ENCODE measurements at regions not wholly inside any gene's neighbourhood (a gene's known extent, or its start where the extent isn't known, plus 50 kb on each side); places are given as distances from the start of the nearest gene placed in this dataset.
A peak's percentile ranks its signal among the peaks of the same experiment; 100 is the strongest.
"Not testable (repeated sequence)": the region's sequence is repeated elsewhere in the genome, so short reads cannot be mapped to it uniquely, and the experiment has no call there.

DNA sequence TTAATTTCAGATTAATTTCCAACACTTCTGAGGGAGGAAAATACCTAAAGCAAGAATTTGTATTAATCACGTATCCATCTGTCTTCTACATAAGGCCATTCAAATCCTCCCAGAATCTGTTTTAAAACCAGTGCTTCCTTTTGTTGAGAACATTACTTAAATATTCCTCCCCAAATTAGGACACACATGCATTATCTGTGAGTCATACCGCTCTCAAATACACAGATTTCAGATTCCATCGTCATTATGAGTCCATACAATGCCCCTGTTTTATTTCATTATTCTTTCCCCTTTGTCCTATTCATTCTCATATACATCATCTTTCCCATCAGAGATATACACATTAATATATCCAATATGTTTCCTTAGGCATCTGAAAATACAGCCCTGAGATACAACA lies 57.3 kb upstream of the PRSS12 start:
- no peak overlapping the region for H3K27ac ChIP-seq
- H3K9me3 ChIP-seq (ENCODE audit: low read depth) = no peaks in the 10 kb centered on the region
- H2AFZ ChIP-seq (replicated peaks) = no peak overlapping the region
- H3K9me3 Mint-ChIP-seq = peaks cover 3% of the 10 kb centered on the region
- H3K36me3 Mint-ChIP-seq = no peaks in the 10 kb centered on the region
- H3K27me3 ChIP-seq = no peaks in the 10 kb centered on the region
- no peak for DNase-seq (ENCODE audit: low spot score)
- no peaks in the 10 kb centered on the region for H3K4me1 Mint-ChIP-seq
- H3K9ac ChIP-seq = no peak overlapping the region
- no peaks in the 10 kb centered on the region for H3K27me3 Mint-ChIP-seq (ENCODE audit: insufficient read depth, low read depth)
- no peaks in the 10 kb centered on the region for H3K4me1 ChIP-seq
- H3K36me3 ChIP-seq = no peaks in the 10 kb centered on the region
- H3F3A ChIP-seq (ENCODE audit: low read depth) = no peaks in the 10 kb centered on the region
- no peak overlapping the region for H3K4me3 Mint-ChIP-seq
- H3K27ac Mint-ChIP-seq = no peak overlapping the region
- H3K4me3 ChIP-seq = no peak overlapping the region
- no peak overlapping the region for H3K4me2 ChIP-seq
- TF ChIP-seq, protein P1, sequence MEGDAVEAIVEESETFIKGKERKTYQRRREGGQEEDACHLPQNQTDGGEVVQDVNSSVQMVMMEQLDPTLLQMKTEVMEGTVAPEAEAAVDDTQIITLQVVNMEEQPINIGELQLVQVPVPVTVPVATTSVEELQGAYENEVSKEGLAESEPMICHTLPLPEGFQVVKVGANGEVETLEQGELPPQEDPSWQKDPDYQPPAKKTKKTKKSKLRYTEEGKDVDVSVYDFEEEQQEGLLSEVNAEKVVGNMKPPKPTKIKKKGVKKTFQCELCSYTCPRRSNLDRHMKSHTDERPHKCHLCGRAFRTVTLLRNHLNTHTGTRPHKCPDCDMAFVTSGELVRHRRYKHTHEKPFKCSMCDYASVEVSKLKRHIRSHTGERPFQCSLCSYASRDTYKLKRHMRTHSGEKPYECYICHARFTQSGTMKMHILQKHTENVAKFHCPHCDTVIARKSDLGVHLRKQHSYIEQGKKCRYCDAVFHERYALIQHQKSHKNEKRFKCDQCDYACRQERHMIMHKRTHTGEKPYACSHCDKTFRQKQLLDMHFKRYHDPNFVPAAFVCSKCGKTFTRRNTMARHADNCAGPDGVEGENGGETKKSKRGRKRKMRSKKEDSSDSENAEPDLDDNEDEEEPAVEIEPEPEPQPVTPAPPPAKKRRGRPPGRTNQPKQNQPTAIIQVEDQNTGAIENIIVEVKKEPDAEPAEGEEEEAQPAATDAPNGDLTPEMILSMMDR (IDR thresholded peaks at IDR 0.05) = no peak
- TF ChIP-seq EZH2phosphoT487 (IDR thresholded peaks at IDR 0.05) = no peak
- no peak for TF ChIP-seq EZH2 (IDR thresholded peaks at IDR 0.05)
- H4K20me1 ChIP-seq (ENCODE audit: low read depth) = no peaks in the 10 kb centered on the region
- H3K79me2 ChIP-seq (ENCODE audit: low read depth) = no peaks in the 10 kb centered on the region

DNA sequence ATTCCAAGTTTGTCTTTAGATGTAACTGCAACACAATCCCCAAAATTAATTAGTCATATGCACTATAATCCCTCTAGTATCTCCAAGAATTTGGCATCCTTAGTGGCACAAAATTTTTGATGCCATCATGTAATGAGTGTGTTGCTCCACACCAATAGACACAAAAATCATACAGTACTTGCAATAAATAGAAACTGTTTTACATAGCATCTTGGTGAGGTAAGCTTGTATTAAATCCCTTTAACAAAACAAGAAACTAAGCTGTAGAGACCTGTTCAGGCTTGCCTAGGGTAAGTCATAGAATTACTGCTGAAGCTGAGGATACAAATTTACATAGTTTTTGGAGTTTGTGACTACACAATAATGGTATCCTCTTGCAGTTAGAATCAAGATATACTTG lies 64.5 kb upstream of the PRSS12 start:
- no peaks in the 10 kb centered on the region for H3K36me3 Mint-ChIP-seq
- Histone ChIP-seq H2AFZ (replicated peaks) (peak overlapping the region; percentile 53), H3F3A (ENCODE audit: low read depth) (no peaks in the 10 kb centered on the region), H3K4me1 (peaks cover 5% of the 10 kb centered on the region), H3K36me3 (no peaks in the 10 kb centered on the region), H3K4me3 (no peak overlapping the region), H3K27me3 (no peaks in the 10 kb centered on the region), H3K4me2 (no peak overlapping the region), H3K27ac (no peak overlapping the region), H4K20me1 (ENCODE audit: low read depth) (no peaks in the 10 kb centered on the region), H3K9ac (no peak overlapping the region), H3K79me2 (ENCODE audit: low read depth) (no peaks in the 10 kb centered on the region), H3K9me3 (ENCODE audit: low read depth) (no peaks in the 10 kb centered on the region)
- no peaks in the 10 kb centered on the region for H3K4me1 Mint-ChIP-seq
- H3K27ac Mint-ChIP-seq = no peak overlapping the region
- no peaks in the 10 kb centered on the region for H3K9me3 Mint-ChIP-seq
- no peak overlapping the region for H3K4me3 Mint-ChIP-seq
- TF ChIP-seq, protein P1 (IDR thresholded peaks at IDR 0.05) = no peak
- TF ChIP-seq EZH2 (IDR thresholded peaks at IDR 0.05) (no peak), EZH2phosphoT487 (IDR thresholded peaks at IDR 0.05) (no peak)
- DNase-seq (ENCODE audit: low spot score) = no peak
- H3K27me3 Mint-ChIP-seq (ENCODE audit: insufficient read depth, low read depth) = no peaks in the 10 kb centered on the region

DNA sequence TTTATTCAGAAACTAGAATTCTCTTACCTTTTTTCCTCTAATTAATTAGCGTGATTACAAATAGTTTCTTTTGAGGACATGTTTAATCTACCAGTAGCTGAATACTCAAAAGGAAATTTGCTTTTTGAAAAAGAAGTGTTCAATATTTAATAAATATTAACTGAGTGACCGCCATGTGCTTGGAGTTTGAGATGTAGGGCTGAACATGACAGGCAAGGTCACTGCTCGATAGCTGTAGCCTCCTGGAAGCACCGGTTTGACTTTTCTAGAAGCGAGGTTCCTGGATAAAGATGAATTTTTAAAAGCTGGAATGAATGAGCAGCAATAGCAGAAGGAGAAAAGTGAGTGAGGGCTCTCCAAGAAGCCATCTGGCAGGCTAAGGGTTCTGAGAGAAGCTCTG lies 65.0 kb upstream of the PRSS12 start:
- not testable (repeated sequence) for H3K9me3 ChIP-seq (ENCODE audit: low read depth); H3K4me1 Mint-ChIP-seq; H3K4me3 Mint-ChIP-seq; H3K79me2 ChIP-seq (ENCODE audit: low read depth); H3K9me3 Mint-ChIP-seq; H3K27ac ChIP-seq; H4K20me1 ChIP-seq (ENCODE audit: low read depth); H3F3A ChIP-seq (ENCODE audit: low read depth); H3K36me3 ChIP-seq; H3K4me2 ChIP-seq; H3K27me3 ChIP-seq; H3K4me3 ChIP-seq; H3K27ac Mint-ChIP-seq; H3K27me3 Mint-ChIP-seq (ENCODE audit: insufficient read depth, low read depth); DNase-seq (ENCODE audit: low spot score); H3K9ac ChIP-seq; H3K36me3 Mint-ChIP-seq; H3K4me1 ChIP-seq
- H2AFZ ChIP-seq (replicated peaks) = peak overlapping the region; percentile 53

DNA sequence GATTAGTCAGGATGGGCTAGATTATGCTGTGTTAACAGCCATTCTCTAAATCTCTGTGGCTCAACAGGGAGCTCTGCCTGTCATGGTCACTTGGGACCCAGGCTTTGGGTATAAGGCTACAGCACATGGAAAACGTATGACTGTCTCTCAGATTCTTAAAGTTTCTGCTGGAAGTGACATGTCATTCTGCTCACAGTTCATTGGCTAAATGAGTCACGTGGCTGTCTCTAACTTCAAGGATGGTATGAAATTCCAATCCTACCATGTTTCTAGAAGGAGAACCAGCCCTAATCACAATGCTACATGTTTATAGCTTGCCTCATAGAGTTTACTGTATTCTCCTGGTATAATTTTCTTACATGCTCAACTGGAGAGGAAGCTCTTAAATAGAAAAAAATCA lies 65.6 kb upstream of the PRSS12 start:
- not testable (repeated sequence) for H3K27ac ChIP-seq

DNA sequence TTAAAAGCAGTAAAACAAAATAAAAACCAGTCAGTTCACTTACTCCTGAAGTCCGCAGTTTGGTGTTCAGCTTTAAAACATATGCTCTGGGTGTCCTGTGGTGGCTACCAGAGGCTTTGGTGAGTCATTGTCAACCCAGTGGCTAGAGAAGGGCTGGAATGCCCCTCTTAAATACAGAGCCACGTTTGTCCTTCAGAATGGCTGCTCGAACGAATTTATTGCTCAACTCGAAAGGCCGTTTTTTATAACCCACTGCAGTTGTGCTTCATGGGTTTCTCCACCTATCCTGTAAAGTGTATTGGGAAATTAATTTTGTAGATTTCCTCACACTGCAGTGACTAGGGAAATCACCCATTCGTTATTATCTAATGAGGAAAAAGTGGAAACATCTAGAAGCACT lies 66.8 kb upstream of the PRSS12 start:
- H3K36me3 ChIP-seq; H3F3A ChIP-seq (ENCODE audit: low read depth); H3K27ac Mint-ChIP-seq; H3K4me3 Mint-ChIP-seq; H3K36me3 Mint-ChIP-seq; H3K9ac ChIP-seq; H3K4me1 ChIP-seq; H3K27me3 Mint-ChIP-seq (ENCODE audit: insufficient read depth, low read depth); H4K20me1 ChIP-seq (ENCODE audit: low read depth); H3K9me3 Mint-ChIP-seq; DNase-seq (ENCODE audit: low spot score); H3K4me1 Mint-ChIP-seq; H3K27ac ChIP-seq; H2AFZ ChIP-seq (replicated peaks); H3K27me3 ChIP-seq; H3K79me2 ChIP-seq (ENCODE audit: low read depth); H3K9me3 ChIP-seq (ENCODE audit: low read depth); H3K4me3 ChIP-seq; H3K4me2 ChIP-seq: not testable (repeated sequence)

More for the DNA sequence above, 65.6 kb upstream of the PRSS12 start:
- not testable (repeated sequence) for H3K9ac ChIP-seq; H3K36me3 ChIP-seq; H3K4me3 Mint-ChIP-seq; H3K36me3 Mint-ChIP-seq; H3K4me1 Mint-ChIP-seq; H2AFZ ChIP-seq (replicated peaks); H3K27me3 ChIP-seq; H4K20me1 ChIP-seq (ENCODE audit: low read depth); H3K27me3 Mint-ChIP-seq (ENCODE audit: insufficient read depth, low read depth); H3K9me3 Mint-ChIP-seq; H3F3A ChIP-seq (ENCODE audit: low read depth); DNase-seq (ENCODE audit: low spot score); H3K4me3 ChIP-seq; H3K4me1 ChIP-seq; H3K27ac Mint-ChIP-seq; H3K4me2 ChIP-seq; H3K79me2 ChIP-seq (ENCODE audit: low read depth); H3K9me3 ChIP-seq (ENCODE audit: low read depth)
